ENCODE measurements at regions not wholly inside any gene's neighbourhood (a gene's known extent, or its start where the extent isn't known, plus 50 kb on each side); places are given as distances from the start of the nearest gene placed in this dataset.

DNA sequence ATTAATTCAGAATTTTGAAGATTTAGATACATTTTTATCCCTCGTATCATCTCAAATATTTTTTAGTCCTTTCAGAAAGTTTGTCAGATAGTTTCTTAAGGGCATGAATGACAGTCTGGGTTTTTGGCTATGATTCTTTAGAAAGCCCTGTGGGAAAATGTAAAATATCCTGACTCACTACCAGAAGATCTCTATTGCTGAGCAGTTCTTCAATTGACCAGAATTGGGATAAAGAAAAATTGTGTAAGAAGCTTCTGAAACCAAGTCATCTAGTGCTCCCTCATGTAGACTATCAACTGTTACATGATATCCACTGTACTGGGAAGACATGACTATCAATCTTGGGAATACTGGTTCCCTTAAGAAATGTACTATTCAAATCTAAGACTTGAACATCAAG is 608.3 kb upstream of the CHRM3 start:
- BruUV-seq (replicated peaks): no TSS peak
- dilution Hi-C loops (cut with MboI; ENCODE audit: extremely low pct_ligation_motif_present, low sequenced_read_pairs) (no loop called here), intact Hi-C loops (cut with micrococcal nuclease) (no loop called here)
- Histone ChIP-seq H3K9me1 (replicated peaks; ENCODE audit: control insufficient read depth, extremely low read depth, insufficient read depth, low read length) (no peaks in the 10 kb centered on the region), H3K4me3 (replicated peaks in 1 of 3; ENCODE audit: insufficient read depth in 1 of 3, low read depth in 1 of 3, low read length in 3 of 3) (no peak overlapping the region), H4K20me1 (replicated peaks; ENCODE audit: control insufficient read depth, extremely low read depth, insufficient read depth, low read length) (no peaks in the 10 kb centered on the region), H3K4me2 (ENCODE audit: insufficient read depth, low read length) (no peak overlapping the region), H3K4me1 (ENCODE audit: control insufficient read depth, extremely low read depth, insufficient read depth, low read length) (no peaks in the 10 kb centered on the region), H3K9me3 (replicated peaks; ENCODE audit: control insufficient read depth, insufficient read depth, low read length) (peaks cover 4% of the 10 kb centered on the region), H3K36me3 (ENCODE audit: control insufficient read depth in 2 of 2, extremely low read depth in 1 of 2, insufficient read depth in 2 of 2, low read length in 2 of 2) (no peaks in the 10 kb centered on the region), H3K79me2 (ENCODE audit: control insufficient read depth, insufficient read depth, low read length) (no peaks in the 10 kb centered on the region), H2AFZ (ENCODE audit: low read depth, low read length) (no peak overlapping the region), H3K27ac (ENCODE audit: insufficient read depth, low read depth, low read length) (no peak overlapping the region), H3K27me3 (ENCODE audit: control insufficient read depth in 2 of 2, insufficient read depth in 2 of 2, low read length in 2 of 2) (no peaks in the 10 kb centered on the region), H3K9ac (replicated peaks; ENCODE audit: extremely low read depth, insufficient read depth, low read length) (no peak overlapping the region)
- FAIRE-seq: no peak
- DNase-seq (ENCODE audit: low read depth, low spot score): no peak
- TF ChIP-seq FOS (IDR thresholded peaks at IDR 0.05; ENCODE audit: borderline replicate concordance, insufficient read depth, low read length) (no peak), EZH2 (IDR thresholded peaks at IDR 0.05; ENCODE audit: borderline replicate concordance, low read depth, low read length, severe bottlenecking) (no peak), POLR2A (IDR thresholded peaks at IDR 0.05; ENCODE audit: low read depth, low read length) (no peak), MYC (IDR thresholded peaks at IDR 0.05; ENCODE audit: low read depth, low read length) (no peak), JUN (IDR thresholded peaks at IDR 0.05; ENCODE audit: borderline replicate concordance, insufficient read depth, insufficient read length, low read depth) (no peak), GATA2 (IDR thresholded peaks at IDR 0.05; ENCODE audit: insufficient read depth, insufficient read length, low read depth, low read length) (no peak), POLR2AphosphoS5 (IDR thresholded peaks at IDR 0.05; ENCODE audit: insufficient read depth, low read depth, low read length) (no peak)
- TF ChIP-seq, protein P1, sequence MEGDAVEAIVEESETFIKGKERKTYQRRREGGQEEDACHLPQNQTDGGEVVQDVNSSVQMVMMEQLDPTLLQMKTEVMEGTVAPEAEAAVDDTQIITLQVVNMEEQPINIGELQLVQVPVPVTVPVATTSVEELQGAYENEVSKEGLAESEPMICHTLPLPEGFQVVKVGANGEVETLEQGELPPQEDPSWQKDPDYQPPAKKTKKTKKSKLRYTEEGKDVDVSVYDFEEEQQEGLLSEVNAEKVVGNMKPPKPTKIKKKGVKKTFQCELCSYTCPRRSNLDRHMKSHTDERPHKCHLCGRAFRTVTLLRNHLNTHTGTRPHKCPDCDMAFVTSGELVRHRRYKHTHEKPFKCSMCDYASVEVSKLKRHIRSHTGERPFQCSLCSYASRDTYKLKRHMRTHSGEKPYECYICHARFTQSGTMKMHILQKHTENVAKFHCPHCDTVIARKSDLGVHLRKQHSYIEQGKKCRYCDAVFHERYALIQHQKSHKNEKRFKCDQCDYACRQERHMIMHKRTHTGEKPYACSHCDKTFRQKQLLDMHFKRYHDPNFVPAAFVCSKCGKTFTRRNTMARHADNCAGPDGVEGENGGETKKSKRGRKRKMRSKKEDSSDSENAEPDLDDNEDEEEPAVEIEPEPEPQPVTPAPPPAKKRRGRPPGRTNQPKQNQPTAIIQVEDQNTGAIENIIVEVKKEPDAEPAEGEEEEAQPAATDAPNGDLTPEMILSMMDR (IDR thresholded peaks at IDR 0.05; ENCODE audit: extremely low read depth in 1 of 2, insufficient read depth in 1 of 2, low read depth in 1 of 2, low read length in 2 of 2): no peak
- TF ChIP-seq, protein P2, sequence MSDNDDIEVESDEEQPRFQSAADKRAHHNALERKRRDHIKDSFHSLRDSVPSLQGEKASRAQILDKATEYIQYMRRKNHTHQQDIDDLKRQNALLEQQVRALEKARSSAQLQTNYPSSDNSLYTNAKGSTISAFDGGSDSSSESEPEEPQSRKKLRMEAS (IDR thresholded peaks at IDR 0.05; ENCODE audit: insufficient read depth, insufficient read length): no peak
- POLR2A ChIA-PET: no interaction called here
- CTCF ChIA-PET: no interaction called here

Data from endothelial cell of umbilical vein (primary cell).